Upper lobe of left lung (tissue), 6 donors: ENCODE measurements at regions not wholly inside any gene's neighbourhood (a gene's known extent, or its start where the extent isn't known, plus 50 kb on each side); places are given as distances from the start of the nearest gene placed in this dataset.

Source experiments
- ATAC-seq, 2 donors: fragments of 200-7000 bp; cut with Tn5 transposase; one replicate each; pipeline ENCODE4 v1.9.1; 2022; ENCODE audit warnings: mild to moderate bottlenecking in 2 of 2, moderate library complexity in 2 of 2; ENCODE audit not compliant: low FRiP score in 2 of 2
- DNase-seq, 2 donors: peaks; one replicate each; pipeline ENCODE4 v3.0.0-alpha.2; 2019 to 2020
- H3K27ac ChIP-seq, 4 donors: fragments of 200-600 bp; sonication (generic); one replicate each; pipeline ENCODE4 v1.5.1; 2016 to 2019
- H3K27me3 ChIP-seq, 4 donors: fragments of 200-600 bp; sonication (generic); one replicate each; pipeline ENCODE4 v1.5.1; 2017 to 2019
- H3K36me3 ChIP-seq, 4 donors: fragments of 200-600 bp; sonication (generic); one replicate each; pipeline ENCODE4 v1.5.1; 2016 to 2019
- H3K4me1 ChIP-seq, 4 donors: fragments of 200-600 bp; sonication (generic); one replicate each; pipeline ENCODE4 v1.5.1; 2018 to 2019
- H3K4me3 ChIP-seq, 4 donors: fragments of 200-600 bp; sonication (generic); one replicate each; pipeline ENCODE4 v1.5.1; 2017 to 2019; ENCODE audit warnings: mild to moderate bottlenecking in 2 of 4, moderate library complexity in 1 of 4
- H3K9me3 ChIP-seq, 4 donors: fragments of 200-600 bp; sonication (generic); one replicate each; pipeline ENCODE4 v1.5.1; 2018 to 2019
- EP300 ChIP-seq, 4 donors: sonication (generic); formaldehyde crosslinking; IDR thresholded peaks; one replicate each; pipeline ENCODE4 v1.5.1; 2017; ENCODE audit warnings: antibody characterized with exemption in 4 of 4, control low read depth in 2 of 4
- POLR2A ChIP-seq, 4 donors: fragments of 450-650 bp; IDR thresholded peaks; one replicate each; pipeline ENCODE4 v1.5.1; 2016 to 2017; ENCODE audit warnings: antibody characterized with exemption in 4 of 4, mild to moderate bottlenecking in 2 of 4
- POLR2AphosphoS5 ChIP-seq, 2 donors: sonication (generic); formaldehyde crosslinking; IDR thresholded peaks; one replicate each; pipeline ENCODE4 v1.5.1; 2017; ENCODE audit warnings: antibody characterized with exemption in 2 of 2
- WGBS, 2 donors: methylation state at CpG; one replicate each; pipeline ENCODE4 v1.1.5; 2017 to 2018; 5-methylcytosine and 5-hydroxymethylcytosine counted together
- TF ChIP-seq, protein P1 (sequence below), 6 experiments: fragments of 450-650 bp in 4 of 6; fragments of 200-600 bp in 2 of 6; sonication (generic) in 2 of 6; IDR thresholded peaks; one replicate each; pipeline ENCODE4 v1.5.1; 2016 to 2019; ENCODE audit warnings: antibody characterized with exemption in 6 of 6
- donor health status: DM: no; HTN: no; CAD: no; lungs with moderate emphysema.
- donor health status: DM: no; HTN: yes; CAD: no; lungs with severe emphysema.

DNA sequence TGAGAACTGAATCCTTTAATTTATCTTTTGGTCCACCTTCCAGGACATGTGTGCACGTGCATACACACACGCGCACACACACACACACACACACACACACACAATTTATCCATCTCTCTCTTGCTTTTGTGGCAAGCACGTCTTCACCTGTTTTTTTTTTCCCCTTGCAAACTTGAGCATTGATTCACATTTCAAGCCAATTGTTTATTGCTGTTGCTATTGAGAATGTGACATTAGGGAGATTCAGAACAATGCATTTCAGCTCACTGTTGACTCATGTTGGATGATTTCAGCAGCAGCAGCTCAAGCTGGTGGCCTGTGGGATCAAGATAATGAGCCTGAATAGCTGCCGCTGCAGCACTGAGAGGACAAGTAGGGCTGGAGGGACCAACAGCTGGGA, 128.9 kb downstream of the SNAPC1 start:
- Histone ChIP-seq H3K4me3 (no peak overlapping the region), H3K36me3 (no peaks in the 10 kb centered on the region), H3K4me1 (no peaks in the 10 kb centered on the region), H3K9me3 (no peaks in the 10 kb centered on the region), H3K27me3 (no peaks in the 10 kb centered on the region), H3K27ac (no peak overlapping the region)
- no peak for ATAC-seq
- 70 to 73% methylated on average over 5 of the region's 5 CpGs for whole genome bisulfite sequencing, 2 donors
- TF ChIP-seq EP300 (IDR thresholded peaks at IDR 0.05): no peak
- TF ChIP-seq POLR2A (IDR thresholded peaks at IDR 0.05): no peak
- TF ChIP-seq POLR2AphosphoS5 (IDR thresholded peaks at IDR 0.05): no peak
- DNase-seq: no peak

DNA sequence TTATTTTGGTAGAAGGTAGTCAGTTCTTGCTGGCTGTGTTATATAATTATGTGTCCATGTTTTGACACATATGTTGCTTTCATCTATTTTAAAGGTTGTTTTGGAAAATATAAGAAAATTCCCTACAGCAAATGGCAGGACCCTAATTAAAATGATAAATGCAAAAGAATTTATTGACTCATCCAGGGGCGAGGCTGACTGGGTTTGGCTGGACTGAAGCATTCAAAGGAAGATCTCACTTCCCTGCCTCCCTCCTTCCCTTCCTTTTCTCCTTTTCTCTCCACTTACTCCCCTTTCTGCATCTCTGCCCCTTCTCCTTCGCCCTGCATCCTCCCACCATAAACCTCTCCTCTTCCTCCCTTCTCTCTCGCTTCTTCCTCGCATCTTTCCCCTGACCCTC, 129.6 kb downstream of the SNAPC1 start:
- Histone ChIP-seq H3K27me3 (no peaks in the 10 kb centered on the region), H3K4me1 (no peaks in the 10 kb centered on the region), H3K27ac (no peak overlapping the region), H3K36me3 (no peaks in the 10 kb centered on the region), H3K4me3 (no peak overlapping the region), H3K9me3 (no peaks in the 10 kb centered on the region)
- DNase-seq (no peak), ATAC-seq (no peak)
- 80 to 84% methylated on average over 4 of the region's 4 CpGs for WGBS, 2 donors
- TF ChIP-seq, protein P1, sequence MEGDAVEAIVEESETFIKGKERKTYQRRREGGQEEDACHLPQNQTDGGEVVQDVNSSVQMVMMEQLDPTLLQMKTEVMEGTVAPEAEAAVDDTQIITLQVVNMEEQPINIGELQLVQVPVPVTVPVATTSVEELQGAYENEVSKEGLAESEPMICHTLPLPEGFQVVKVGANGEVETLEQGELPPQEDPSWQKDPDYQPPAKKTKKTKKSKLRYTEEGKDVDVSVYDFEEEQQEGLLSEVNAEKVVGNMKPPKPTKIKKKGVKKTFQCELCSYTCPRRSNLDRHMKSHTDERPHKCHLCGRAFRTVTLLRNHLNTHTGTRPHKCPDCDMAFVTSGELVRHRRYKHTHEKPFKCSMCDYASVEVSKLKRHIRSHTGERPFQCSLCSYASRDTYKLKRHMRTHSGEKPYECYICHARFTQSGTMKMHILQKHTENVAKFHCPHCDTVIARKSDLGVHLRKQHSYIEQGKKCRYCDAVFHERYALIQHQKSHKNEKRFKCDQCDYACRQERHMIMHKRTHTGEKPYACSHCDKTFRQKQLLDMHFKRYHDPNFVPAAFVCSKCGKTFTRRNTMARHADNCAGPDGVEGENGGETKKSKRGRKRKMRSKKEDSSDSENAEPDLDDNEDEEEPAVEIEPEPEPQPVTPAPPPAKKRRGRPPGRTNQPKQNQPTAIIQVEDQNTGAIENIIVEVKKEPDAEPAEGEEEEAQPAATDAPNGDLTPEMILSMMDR (IDR thresholded peaks at IDR 0.05): no peak
- TF ChIP-seq EP300 (IDR thresholded peaks at IDR 0.05): no peak
- TF ChIP-seq POLR2AphosphoS5 (IDR thresholded peaks at IDR 0.05): no peak
- TF ChIP-seq POLR2A (IDR thresholded peaks at IDR 0.05): no peak

DNA sequence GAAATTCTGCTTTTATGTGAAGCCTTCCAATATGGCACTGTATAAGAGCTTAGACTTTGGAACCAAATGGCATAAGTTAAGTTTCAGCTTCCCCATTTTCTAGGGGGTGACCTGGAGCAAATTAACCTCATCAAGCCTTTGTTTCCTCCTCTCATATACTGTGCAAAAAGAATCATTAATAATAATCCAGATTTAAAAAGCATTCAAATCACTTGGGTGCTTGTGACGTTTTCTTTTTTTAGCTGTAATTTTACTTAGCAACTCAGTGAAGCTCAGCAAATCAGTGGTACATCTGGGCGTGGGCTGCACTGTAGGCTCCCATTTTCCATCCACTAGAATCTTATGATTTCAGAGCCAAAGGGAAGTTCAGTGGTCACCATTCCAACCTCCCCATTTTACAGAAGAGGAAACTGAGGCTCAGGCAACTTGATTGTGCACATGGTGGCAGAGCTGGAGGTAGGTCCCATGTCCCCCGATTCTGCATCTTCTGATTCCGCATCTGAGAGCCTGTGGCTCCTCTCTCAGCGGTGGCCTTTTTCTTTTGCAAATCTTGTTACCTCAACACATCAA, 131.2 kb downstream of the SNAPC1 start:
- DNase-seq (no peak), ATAC-seq (no peak)
- Histone ChIP-seq H3K36me3 (no peaks in the 10 kb centered on the region), H3K4me1 (no peaks in the 10 kb centered on the region), H3K4me3 (no peak overlapping the region), H3K27ac (no peak overlapping the region), H3K9me3 (no peaks in the 10 kb centered on the region), H3K27me3 (no peaks in the 10 kb centered on the region)
- TF ChIP-seq POLR2AphosphoS5 (IDR thresholded peaks at IDR 0.05): no peak
- no peak for TF ChIP-seq EP300 (IDR thresholded peaks at IDR 0.05)
- no peak for TF ChIP-seq POLR2A (IDR thresholded peaks at IDR 0.05)
- TF ChIP-seq, protein P1 (IDR thresholded peaks at IDR 0.05): no peak
- WGBS, 2 donors: 86 to 87% methylated on average over 5 of the region's 5 CpGs

DNA sequence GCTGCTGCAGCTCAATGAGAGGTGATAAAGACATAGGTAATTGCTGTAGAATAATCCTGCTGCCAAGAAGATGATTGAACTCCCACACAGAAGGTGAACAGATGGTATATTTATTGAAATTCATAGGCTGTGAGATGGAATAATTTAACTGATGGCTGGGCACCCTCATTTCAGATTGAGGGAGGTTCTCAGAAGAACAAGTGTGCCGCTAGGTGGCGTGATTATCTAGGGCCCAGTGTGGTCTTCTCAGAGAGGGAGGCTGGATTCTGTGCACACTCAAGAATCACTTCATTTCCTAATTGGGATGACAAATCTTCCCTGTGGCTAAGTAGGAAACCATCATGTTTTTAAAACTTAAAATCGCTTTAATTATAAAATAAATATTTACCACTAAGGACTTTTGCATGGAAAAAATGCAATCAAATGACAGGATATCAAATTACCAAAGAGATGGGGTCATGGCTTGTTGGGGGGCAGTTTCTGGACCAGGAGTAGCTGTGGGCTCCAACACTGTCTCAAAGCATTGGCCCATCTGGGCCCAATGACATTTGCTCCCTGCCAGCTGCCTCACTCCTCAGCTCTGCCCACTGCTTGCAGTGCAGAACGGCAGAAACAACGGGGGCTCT, 132.3 kb downstream of the SNAPC1 start:
- Histone ChIP-seq H3K9me3 (no peaks in the 10 kb centered on the region), H3K4me3 (no peak overlapping the region), H3K36me3 (no peaks in the 10 kb centered on the region), H3K27ac (no peak overlapping the region), H3K27me3 (no peaks in the 10 kb centered on the region), H3K4me1 (no peaks in the 10 kb centered on the region)
- WGBS, 2 donors: 36 to 48% methylated on average over 5 of the region's 5 CpGs
- no peak for TF ChIP-seq POLR2A (IDR thresholded peaks at IDR 0.05)
- TF ChIP-seq, protein P1 (IDR thresholded peaks at IDR 0.05): peak; percentile 15 to 49 (median 35)
- peak in 1 of 2 donors; percentile 48 for DNase-seq
- peak in 1 of 2 donors; percentile 69 for ATAC-seq

DNA sequence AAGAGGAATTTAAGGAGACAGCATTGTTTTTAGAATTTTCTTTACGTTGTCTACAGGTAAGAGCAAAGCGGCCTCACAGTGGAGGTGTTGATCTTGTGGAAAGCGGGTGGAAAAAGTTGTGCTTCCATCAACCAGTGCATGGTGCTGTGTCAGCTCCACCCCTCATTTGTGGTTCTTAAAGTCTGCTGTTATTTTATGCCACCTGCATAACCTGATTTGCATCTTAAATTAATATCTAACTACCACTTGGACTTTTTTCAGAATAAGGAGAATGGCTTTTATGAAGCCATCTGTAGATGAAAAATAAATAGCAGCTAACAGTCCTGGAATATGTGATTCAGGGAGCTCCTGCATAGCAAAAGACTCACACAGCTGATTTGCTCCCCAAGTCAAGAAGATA, 135.1 kb downstream of the SNAPC1 start:
- WGBS, 2 donors: 90% methylated on average over 3 of the region's 3 CpGs
- H3K27me3 ChIP-seq: no peaks in the 10 kb centered on the region
- H3K27ac ChIP-seq: no peak overlapping the region
- H3K9me3 ChIP-seq: no peaks in the 10 kb centered on the region
- H3K4me1 ChIP-seq: no peaks in the 10 kb centered on the region
- no peak overlapping the region for H3K4me3 ChIP-seq
- no peak for TF ChIP-seq EP300 (IDR thresholded peaks at IDR 0.05)
- no peak for TF ChIP-seq POLR2AphosphoS5 (IDR thresholded peaks at IDR 0.05)
- no peak for TF ChIP-seq POLR2A (IDR thresholded peaks at IDR 0.05)
- TF ChIP-seq, protein P1 (IDR thresholded peaks at IDR 0.05): no peak
- DNase-seq (no peak), ATAC-seq (no peak)
- no peaks in the 10 kb centered on the region for H3K36me3 ChIP-seq
